ENCODE measurements at regions not wholly inside any gene's neighbourhood (a gene's known extent, or its start where the extent isn't known, plus 50 kb on each side); places are given as distances from the start of the nearest gene placed in this dataset.
"Not testable (repeated sequence)": the region's sequence is repeated elsewhere in the genome, so short reads cannot be mapped to it uniquely, and the experiment has no call there.

DNA sequence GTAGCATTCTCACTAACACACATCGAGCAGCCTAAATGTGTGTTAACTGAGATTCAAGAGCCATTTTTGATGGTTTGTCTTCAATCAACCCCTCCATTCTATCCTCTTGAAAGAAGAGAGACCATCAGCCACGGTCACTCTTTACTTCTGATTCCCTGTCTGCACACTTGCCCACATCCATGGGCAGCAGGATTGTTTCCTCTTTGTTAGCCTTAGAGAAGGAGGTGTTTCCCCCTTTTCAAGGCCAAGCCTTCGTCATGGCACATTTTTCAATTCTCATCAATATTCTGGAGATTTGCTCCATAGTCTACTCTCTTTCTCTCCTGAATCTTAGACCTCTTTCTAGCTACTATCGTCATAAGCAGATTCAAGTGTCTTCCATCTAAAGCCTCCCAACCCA is 522.4 kb upstream of the NAALADL2 start:
- DNase-seq: no peak

DNA sequence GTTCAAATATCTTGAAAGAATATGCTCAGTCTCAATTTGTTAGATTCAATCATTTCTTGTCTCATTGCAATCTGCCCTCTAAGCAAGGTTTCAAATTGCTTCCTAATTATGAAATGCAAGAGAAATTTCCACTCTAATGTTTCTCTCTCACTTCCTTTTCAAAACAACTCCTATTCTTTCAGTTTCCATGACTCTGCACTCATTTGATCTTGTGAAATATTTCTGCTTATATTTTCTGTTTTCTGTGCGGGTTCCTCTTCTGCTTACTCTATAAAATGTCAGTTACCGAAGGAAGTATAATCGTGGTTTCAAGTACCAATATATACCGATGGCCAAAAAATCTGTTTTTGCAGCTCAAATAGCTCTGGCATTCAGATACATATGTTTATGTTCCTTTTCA is 521.9 kb upstream of the NAALADL2 start:
- DNase-seq: no peak

DNA sequence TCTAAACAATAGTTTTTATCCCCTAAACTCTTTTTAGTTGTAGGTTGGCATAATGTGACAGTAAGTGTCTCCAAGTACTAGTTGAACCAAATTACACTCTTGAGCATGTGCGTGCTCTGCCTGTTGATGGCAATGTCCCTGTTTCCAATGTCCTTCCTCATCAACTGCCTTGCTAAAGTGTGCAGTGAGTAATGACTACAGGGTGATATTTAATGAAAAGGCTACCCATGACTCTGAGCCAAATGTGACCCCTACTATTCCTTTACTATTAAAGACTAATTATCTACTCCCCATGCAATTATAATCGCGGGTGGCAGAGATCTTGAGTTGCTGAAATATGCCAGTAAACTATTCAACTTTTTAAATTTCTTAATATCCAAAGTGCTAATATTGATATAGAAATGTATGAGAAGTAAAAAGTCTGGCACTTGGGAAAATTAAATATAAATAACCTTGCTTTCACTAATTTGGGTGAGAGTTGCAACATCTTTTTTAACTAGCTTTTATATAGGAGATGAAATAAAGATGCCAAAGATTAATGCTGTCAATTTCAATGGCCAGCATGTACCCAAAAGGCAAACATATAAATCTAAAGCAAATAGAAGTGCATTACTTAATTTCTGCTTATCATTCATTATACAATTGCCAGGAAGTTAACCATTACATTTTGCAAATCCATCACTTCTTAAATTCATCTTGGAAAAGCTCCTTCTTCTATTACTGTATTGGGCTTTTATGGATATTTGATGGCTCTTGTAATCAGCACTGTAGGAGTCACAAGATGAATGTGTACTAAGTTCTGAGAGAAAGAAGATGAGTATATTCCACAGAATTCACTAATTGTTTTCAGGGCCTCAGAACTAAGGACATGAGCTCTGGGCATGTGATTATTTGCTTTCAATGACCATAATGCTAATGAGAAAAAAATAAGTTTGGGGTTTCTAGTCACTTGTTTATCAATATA is 518.2 kb upstream of the NAALADL2 start:
- DNase-seq: no peak

DNA sequence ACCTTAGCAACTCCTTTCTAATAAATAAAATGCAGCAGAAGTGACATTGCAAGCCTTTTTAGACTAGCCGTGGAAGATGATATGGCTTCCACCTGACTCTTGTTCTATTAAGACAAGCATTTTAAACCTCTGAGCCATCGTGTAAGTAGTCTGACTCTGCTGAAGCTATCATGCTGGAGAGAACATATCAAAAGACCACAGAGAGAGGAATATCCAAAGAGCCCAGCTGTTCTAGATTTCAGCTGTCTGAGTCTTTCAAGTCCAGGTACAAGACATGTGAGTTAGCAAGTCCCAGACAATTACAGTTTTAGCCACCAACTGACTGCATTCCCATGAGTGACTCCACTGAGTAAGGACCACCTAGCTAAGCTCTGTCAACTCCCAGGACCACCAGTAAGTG is 517.0 kb upstream of the NAALADL2 start:
- no peak for DNase-seq

DNA sequence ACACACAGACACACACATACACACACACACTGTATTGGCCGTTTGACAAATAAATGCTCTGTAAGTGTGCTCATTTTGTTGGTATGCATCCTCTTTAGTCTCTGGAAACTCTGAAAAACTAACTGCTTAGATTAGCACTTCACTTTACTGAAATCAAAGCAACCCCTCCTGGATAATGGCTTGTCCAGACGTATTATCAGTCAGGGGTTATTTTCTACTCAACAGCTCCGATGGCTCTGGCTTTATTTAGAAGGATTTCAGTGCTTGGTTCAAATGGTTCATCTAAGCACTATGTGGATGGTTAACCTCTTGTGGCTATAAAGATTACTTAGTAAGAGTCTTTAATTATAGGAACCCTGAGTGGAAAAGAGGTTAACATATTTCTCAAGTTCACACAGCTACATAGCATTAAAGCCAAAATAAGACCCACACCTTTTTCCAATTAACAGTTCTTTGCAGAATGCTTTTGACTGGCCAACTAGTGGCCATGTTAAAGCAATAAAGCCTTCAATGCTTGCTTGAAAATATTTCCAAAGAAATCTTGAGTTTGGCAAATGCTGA is 516.1 kb upstream of the NAALADL2 start:
- peak in 2 of 3 donors; percentile 49 to 56 for DNase-seq

DNA sequence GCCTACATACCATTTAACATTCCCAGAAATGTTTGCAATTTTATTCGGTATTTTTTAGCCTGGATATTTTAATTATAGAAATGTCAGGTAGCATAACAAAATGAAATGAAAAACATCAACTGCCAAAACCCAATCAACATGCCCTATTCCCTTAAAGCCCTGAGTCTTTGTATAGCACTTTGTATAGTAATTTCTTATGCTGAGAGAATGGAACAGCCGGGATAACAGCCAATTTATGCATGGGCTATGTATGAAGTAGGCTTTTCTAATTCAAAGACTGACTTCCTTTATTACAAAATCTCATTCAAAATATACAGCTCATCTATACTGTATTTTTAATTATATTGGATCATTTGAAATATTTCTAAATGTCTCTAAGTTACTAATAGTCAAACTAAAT is 513.0 kb upstream of the NAALADL2 start:
- DNase-seq: peak in 1 of 3 donors; percentile 43

DNA sequence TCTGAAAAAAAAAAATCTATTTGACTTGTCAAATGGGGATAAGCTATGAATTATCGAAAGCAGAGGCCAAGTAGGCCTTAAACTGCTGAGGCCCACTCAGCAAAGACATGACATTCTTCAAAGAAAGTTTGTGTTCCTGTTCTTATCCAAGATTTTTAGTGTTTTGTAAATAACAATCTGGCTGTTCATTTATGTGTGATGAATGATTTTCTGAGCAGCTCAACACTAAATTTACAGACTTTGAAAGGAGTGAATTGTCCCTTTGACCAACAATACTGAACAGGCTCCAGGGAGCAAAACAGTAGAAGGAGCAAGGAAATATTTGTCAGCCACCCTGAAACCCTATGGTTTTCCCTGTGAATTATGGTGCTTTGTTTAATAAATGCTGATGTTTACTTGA is 512.6 kb upstream of the NAALADL2 start:
- peak in 1 of 3 donors; percentile 19 for DNase-seq

DNA sequence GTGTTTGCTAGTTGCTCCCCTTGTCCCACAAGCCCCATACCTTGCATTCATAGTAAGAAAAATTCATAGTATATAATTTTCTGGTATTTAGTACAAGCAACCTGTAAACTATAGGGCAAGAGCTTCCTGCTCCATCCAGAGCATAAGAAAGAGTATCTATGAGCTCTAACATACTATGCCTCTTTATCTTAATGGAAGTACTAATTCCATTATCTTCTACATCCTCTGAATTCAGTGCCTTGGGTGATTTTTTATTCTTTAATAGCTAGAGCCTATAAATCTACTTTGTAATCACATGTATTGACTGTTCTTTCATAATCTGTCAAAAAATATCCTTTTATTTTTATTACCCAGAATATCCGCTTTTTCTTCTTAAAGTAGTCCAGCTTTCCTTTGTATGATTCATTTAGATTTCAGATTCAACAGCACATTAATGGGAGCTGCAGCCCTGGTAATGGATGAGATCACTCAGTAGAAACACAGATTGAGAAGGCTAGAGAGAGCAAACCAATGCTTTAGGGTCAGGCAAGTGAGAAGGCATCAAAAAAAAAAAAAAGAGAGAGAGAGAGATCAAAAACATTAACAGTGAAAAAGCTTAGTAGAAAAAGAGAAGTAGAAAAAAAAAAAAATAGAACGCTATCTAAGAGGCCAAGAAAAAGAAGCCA is 511.5 kb upstream of the NAALADL2 start:
- DNase-seq: no peak

DNA sequence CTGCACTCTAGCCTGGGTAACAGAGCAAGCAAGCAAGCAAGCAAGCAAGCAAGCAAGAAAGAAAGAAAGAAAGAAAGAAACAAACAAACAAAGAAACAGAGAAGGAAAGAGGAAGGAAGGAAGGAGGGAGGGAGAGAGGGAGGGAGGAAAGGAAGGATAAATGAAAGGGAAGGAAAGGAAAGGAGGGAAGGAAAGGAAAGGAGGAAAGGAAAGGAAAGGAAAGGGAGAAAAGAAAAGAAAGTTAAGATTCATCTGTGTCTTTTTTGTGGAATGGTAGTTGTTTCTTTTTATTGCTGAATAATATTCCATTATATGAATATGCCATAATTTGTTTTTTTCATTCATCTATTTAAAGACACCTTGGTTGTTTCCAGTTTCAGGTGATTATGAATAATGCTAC is 506.9 kb upstream of the NAALADL2 start:
- no peak for DNase-seq

DNA sequence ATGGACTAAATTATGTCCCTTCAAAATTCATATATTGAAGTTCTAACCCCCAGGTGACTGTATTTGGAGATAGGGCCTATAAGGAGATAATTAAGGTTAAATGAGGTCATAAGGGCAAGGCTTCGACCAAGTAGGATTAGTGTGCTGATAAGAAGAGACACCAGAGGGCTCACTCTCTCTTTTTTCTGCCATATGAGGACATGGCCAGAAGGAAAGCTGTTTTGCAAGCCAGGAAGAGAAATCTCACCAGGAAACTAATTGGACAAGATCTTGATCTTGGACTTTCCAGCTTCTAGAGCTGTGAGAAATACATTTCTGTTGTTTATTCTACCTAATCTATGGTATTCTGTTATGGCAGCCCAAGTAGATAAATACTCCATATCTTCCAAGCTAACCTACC is 503.6 kb upstream of the NAALADL2 start:
- DNase-seq: no peak

DNA sequence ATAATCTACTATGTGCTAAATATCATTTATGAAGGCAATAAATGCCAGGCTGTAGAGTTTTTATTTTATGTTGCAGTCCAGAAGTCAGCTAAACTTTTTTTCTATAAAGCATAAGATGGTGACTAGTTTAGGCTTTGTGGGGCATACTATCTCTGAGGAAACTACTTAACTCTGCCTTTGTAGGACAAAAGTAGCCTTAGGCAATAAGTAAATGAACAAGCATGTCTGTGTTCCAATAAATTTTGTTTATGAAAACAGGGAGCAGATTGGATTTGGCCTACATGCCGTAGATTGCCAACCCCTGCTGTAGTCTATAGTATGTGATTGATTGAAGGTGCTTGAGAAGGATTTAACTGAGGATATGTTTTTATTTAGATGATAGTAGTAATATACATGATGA is 502.5 kb upstream of the NAALADL2 start:
- no peak for DNase-seq

DNA sequence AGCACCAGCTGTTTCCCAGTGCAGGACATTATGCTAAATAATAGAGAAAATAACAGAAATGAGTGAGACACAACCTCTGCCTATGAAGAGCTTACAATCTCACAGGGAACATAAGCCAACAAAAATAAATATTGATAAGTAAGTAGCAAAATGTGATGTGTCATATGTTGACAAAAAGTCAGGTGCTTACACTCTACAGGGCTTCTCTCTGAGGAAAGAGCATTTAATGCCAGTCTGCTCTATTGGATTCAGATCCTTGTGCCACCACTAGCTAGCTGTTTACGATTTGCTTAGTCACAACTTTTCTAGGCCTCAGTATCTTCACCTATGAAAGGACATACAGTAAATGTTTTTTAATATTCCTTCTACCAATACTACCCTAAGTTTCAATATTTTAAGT is 500.9 kb upstream of the NAALADL2 start:
- no peak for DNase-seq

DNA sequence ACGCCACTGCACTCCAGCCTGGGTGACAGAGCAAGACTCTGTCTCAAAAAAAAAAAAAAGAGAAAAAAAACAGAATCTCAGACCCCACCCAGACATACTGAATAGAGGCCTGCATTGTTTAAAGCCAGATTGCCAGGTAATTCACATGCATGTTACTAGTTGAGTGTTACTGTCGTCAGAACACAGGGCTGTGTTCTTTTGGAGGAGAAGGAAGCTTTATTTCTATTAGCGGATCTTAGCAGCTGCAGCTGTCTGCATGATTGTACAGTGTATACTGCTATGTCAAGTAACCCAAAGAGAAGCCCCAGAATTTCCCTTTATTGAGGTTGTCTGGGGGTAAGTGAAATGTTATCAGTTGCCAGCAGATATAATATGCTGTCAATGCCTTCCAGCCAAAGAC is 496.6 kb upstream of the NAALADL2 start:
- no peak for DNase-seq

DNA sequence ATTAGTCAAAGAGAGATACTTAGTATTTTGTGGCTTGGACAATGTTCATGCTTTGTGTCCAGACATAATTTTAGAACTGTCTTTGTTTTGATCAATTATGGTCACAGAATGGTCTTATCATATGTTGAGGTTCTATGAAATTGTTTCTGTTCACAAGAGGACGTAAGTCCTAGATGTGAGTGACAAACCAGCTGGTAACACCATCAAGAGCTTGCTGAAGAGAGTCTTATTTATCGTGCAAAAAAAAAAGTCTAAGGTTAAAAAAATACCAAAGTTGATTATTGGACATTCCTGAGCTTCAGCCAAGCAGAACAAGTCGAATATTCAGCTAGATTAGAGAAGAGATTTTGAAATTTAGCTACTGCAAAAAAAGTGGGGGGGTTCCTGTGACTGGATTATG is 495.9 kb upstream of the NAALADL2 start:
- DNase-seq: no peak

DNA sequence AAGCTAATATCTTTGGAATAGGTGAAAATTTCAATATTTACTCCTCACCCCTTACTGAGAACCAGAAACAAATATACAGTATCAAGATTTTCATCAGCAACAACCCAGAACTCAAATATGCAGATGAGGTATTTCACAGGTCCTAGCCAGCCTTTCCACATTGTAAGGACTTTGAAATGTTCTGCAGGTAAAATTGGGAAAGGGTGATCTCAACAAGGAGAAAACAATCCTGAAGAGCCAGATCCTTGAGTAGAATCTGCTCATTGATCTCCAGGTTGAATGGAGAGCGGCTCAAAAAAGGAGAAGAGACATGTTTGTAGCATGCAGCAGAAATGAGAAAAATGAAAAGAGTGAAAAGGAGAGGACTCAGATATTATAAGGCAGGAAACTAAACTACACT is 493.3 kb upstream of the NAALADL2 start:
- no peak for DNase-seq

DNA sequence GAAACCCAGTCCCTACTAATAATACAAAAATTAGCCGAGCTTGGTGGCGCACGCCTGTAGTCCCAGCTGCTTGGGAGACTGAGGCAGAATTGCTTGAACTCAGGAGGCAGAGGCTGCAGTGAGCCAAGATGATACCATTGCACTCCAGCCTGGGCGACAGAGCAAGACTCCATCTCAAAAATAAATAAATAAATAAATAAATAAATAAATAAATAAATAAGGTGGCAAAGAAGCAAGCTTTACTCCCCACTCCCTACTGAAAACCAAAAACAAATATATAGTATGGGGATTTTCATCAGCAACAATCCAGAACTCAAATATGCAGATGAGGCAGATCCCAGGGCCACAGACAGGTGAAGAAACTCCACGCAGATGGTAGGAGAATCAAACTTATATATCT is 492.2 kb upstream of the NAALADL2 start:
- DNase-seq: not testable (repeated sequence)

DNA sequence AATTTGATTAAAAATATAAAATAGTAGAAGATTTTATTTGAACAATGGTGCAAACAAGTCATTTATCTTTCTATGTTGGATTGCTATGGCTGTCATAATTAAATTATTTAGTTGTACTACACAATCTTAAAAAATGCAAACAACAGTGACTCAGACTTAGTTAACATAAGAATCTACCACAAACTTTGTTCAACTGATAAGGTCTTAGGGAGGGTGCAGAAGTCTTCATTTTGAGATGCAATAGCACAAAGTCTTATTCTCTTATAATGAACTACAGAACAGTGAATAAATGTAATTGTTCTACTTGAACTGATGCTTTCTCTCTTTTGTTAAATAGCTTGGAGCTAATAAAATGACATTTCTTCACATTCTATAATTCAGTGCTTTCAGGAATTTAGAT is 482.8 kb upstream of the NAALADL2 start:
- no peak for DNase-seq

DNA sequence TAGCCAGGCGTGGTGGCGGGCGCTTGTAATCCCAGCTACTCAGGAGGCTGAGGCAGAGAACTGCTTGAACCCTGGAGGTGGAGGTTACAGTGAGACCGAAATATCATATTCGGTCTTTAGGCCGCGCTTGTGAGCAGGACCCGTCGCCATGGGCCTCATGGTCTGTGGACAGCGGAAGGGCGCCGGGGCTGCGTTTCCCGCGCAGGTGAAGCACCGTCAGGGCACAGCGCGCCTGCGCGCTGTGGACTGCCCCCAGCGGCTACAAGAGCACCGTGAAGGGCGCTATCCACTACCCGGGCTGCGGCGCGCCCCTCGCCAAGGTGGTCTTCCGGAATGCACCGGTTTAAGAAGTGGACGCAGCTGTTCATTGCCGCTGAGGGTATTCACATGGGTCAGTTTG is 482.0 kb upstream of the NAALADL2 start:
- no peak for DNase-seq

DNA sequence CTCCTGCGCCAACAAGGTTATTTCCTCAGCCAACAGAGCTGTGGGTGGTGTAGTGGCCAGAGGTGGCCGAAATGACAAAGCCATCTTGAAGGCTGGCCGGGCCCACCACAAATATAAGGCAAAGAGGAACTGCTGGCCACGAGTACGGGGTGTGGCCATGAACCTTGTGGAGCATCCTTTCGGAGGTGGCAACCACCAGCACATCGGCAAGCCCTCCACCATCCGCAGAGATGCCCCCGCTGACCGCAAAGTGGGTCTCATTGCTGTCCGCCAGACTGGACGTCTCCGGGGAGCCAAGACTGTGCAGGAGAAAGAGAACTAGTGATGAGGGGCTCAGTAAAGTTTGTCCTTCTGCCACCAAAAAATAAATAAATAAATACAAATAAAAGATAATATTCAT is 481.4 kb upstream of the NAALADL2 start:
- no peak for DNase-seq

DNA sequence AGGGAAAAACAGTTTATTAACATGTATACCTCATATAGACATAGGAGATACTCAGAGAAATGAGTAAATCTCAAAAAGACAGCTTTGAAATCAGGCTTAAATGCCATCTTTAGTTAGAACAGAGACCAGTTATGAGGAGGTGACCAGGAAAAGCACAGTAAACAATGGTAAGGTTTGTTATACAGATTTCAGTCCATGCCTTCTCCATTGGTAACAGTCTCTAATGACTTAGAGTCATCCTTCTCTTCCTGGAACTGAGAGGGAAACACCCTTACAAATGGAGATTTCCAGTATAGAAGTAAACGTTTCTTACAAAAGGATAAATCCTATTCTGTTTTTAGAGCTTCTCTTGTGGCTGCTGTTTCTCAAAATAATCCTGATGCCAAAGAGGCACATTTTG is 476.3 kb upstream of the NAALADL2 start:
- no peak for DNase-seq

DNA sequence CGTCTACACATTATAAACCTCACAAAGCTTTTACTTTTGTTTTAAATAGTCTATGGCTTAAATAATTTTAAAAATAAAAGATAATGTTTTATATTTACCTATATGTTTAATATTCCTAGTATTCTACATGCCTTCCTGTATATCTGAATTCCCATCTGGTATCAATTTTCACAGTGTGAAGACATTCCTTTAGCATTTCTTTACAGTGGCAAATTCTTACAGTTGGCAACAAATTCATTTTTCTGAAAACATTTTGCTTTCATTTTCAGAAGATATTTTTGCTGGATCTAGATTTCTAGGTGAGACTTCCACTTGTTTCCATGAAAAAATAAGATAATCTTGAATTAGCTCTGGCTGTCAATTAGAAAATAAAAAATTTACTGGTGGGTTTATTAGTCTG is 471.4 kb upstream of the NAALADL2 start:
- DNase-seq: no peak

DNA sequence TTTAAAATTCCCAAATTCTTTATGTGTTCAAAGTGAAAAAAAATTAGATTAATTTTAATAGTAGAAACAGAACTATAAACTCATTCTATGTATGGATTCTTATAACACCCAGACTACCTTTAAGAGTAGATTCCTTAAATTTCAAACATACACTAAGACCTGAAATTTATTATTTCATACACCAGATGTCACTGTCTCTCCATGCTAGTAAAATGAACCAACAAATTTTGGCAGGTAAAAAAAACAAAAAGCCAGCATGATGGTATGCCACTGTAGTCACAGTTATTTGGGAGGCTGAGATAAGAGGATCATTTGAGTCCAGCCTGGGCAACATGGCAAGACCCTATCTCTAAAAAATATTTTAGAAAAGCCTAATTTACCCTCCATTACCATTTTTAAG is 461.3 kb upstream of the NAALADL2 start:
- peak in 2 of 3 donors; percentile 10 to 33 for DNase-seq

DNA sequence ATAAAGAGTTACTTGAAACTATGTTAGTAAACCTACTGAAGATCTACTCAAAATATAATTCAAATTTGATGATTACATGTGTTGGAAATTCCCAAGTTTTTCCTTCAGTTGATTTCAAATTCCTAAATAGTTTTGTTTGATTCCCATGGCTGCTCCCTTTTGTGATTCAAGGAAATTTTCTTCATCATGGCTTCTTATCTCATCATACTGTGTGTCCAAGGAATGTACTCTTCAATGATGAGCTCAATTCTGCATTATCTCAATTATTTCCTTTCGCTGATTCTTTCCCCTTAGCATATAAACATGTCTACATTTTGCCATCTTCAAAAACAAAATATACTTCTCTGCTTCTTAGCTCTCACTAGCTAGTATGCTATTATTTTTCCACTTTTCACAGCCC is 460.4 kb upstream of the NAALADL2 start:
- peak in 1 of 3 donors; percentile 10 for DNase-seq

Measured in muscle of back (tissue), 3 donors.